ENCODE measurements at regions not wholly inside any gene's neighbourhood (a gene's known extent, or its start where the extent isn't known, plus 50 kb on each side); places are given as distances from the start of the nearest gene placed in this dataset.

GRCh38 chr19:31938675-31939074 lies 406.7 kb upstream of the ZNF507 start:
- H3K4me1 Mint-ChIP-seq (ENCODE audit: low read depth, unreplicated experiment), result peaks cover 5% of the 10 kb centered on the region
- no peaks in the 10 kb centered on the region for H3K36me3 Mint-ChIP-seq (ENCODE audit: low read depth, unreplicated experiment)
- Histone ChIP-seq H3K4me3 (ENCODE audit: insufficient read depth, low read depth, low read length) (no peak overlapping the region), H3K27ac (ENCODE audit: low read depth, low read length) (no peak overlapping the region), H3K79me2 (ENCODE audit: insufficient read depth, low read length) (no peaks in the 10 kb centered on the region), H3K9me3 (ENCODE audit: insufficient read depth, low read depth, low read length) (peaks cover 13% of the 10 kb centered on the region), H3K4me2 (ENCODE audit: low read length) (no peak overlapping the region), H3K27me3 (ENCODE audit: insufficient read depth, low read length) (no peaks in the 10 kb centered on the region), H3K36me3 (ENCODE audit: insufficient read depth, low read length) (no peaks in the 10 kb centered on the region), H3K9ac (ENCODE audit: low read length) (no peak overlapping the region), H4K20me1 (ENCODE audit: insufficient read depth, low read length) (no peaks in the 10 kb centered on the region), H3K4me1 (ENCODE audit: insufficient read depth, low read length) (no peaks in the 10 kb centered on the region), H2AFZ (ENCODE audit: low read depth, low read length) (no peak overlapping the region)
- no peaks in the 10 kb centered on the region for H3K9me3 Mint-ChIP-seq (ENCODE audit: unreplicated experiment)
- TF ChIP-seq EZH2 (IDR thresholded peaks at IDR 0.05; ENCODE audit: insufficient read depth, low read length), result no peak
- TF ChIP-seq, protein P1, sequence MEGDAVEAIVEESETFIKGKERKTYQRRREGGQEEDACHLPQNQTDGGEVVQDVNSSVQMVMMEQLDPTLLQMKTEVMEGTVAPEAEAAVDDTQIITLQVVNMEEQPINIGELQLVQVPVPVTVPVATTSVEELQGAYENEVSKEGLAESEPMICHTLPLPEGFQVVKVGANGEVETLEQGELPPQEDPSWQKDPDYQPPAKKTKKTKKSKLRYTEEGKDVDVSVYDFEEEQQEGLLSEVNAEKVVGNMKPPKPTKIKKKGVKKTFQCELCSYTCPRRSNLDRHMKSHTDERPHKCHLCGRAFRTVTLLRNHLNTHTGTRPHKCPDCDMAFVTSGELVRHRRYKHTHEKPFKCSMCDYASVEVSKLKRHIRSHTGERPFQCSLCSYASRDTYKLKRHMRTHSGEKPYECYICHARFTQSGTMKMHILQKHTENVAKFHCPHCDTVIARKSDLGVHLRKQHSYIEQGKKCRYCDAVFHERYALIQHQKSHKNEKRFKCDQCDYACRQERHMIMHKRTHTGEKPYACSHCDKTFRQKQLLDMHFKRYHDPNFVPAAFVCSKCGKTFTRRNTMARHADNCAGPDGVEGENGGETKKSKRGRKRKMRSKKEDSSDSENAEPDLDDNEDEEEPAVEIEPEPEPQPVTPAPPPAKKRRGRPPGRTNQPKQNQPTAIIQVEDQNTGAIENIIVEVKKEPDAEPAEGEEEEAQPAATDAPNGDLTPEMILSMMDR (IDR thresholded peaks at IDR 0.05; ENCODE audit: insufficient read depth, low read depth, low read length), result no peak
- FAIRE-seq (no peak), DNase-seq (ENCODE audit: low read depth) (peak; percentile 2)
- peaks cover 2% of the 10 kb centered on the region for H3K27me3 Mint-ChIP-seq (ENCODE audit: low read depth, unreplicated experiment)
- H3K27ac Mint-ChIP-seq (ENCODE audit: unreplicated experiment), result no peak overlapping the region
- H3K4me3 Mint-ChIP-seq (ENCODE audit: unreplicated experiment), result no peak overlapping the region

DNA sequence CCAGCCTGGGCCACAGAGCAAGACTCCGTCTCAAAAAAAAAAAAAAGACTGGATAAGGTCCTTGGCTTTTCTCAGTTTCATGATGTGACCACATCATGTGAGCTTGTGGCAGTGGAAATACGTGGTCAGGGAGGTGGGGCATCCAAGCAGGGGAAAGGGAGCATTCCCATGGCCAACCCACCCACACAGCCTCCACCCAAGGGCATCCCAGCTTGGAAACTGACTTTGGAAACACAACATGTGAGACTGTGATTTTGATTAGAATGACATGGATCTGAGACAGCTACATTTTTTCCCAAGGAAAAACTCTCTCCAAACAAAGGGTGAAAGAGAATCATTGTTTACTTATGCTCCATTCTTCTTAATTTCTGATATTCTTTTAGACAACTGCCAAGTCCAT lies 405.0 kb upstream of the ZNF507 start:
- TF ChIP-seq, protein P1 (IDR thresholded peaks at IDR 0.05; ENCODE audit: insufficient read depth, low read depth, low read length), result no peak
- no peak for TF ChIP-seq EZH2 (IDR thresholded peaks at IDR 0.05; ENCODE audit: insufficient read depth, low read length)
- no peak overlapping the region for H3K9ac ChIP-seq (ENCODE audit: low read length)
- no peaks in the 10 kb centered on the region for H4K20me1 ChIP-seq (ENCODE audit: insufficient read depth, low read length)
- no peak overlapping the region for H2AFZ ChIP-seq (ENCODE audit: low read depth, low read length)
- H3K4me1 ChIP-seq (ENCODE audit: insufficient read depth, low read length), result no peaks in the 10 kb centered on the region
- no peaks in the 10 kb centered on the region for H3K9me3 Mint-ChIP-seq (ENCODE audit: unreplicated experiment)
- no peak for DNase-seq (ENCODE audit: low read depth)
- H3K27ac ChIP-seq (ENCODE audit: low read depth, low read length), result no peak overlapping the region
- H3K36me3 ChIP-seq (ENCODE audit: insufficient read depth, low read length), result no peaks in the 10 kb centered on the region
- H3K79me2 ChIP-seq (ENCODE audit: insufficient read depth, low read length), result no peaks in the 10 kb centered on the region
- no peak overlapping the region for H3K4me3 Mint-ChIP-seq (ENCODE audit: unreplicated experiment)
- H3K27ac Mint-ChIP-seq (ENCODE audit: unreplicated experiment), result no peak overlapping the region
- peaks cover 5% of the 10 kb centered on the region for H3K4me1 Mint-ChIP-seq (ENCODE audit: low read depth, unreplicated experiment)
- H3K36me3 Mint-ChIP-seq (ENCODE audit: low read depth, unreplicated experiment), result no peaks in the 10 kb centered on the region
- H3K27me3 Mint-ChIP-seq (ENCODE audit: low read depth, unreplicated experiment), result peaks cover 18% of the 10 kb centered on the region
- no peak overlapping the region for H3K4me2 ChIP-seq (ENCODE audit: low read length)
- H3K4me3 ChIP-seq (ENCODE audit: insufficient read depth, low read depth, low read length), result no peak overlapping the region
- peaks cover 13% of the 10 kb centered on the region for H3K9me3 ChIP-seq (ENCODE audit: insufficient read depth, low read depth, low read length)
- FAIRE-seq, result no peak
- no peaks in the 10 kb centered on the region for H3K27me3 ChIP-seq (ENCODE audit: insufficient read depth, low read length)

GRCh38 chr19:31943191-31943661 lies 402.2 kb upstream of the ZNF507 start:
- no peaks in the 10 kb centered on the region for H3K4me1 ChIP-seq (ENCODE audit: insufficient read depth, low read length)
- H3K9me3 ChIP-seq (ENCODE audit: insufficient read depth, low read depth, low read length), result peaks cover 6% of the 10 kb centered on the region
- H3K27ac Mint-ChIP-seq (ENCODE audit: unreplicated experiment), result no peak overlapping the region
- no peak overlapping the region for H3K9ac ChIP-seq (ENCODE audit: low read length)
- H3K79me2 ChIP-seq (ENCODE audit: insufficient read depth, low read length), result no peaks in the 10 kb centered on the region
- DNase-seq (ENCODE audit: low read depth) (no peak), FAIRE-seq (no peak)
- H4K20me1 ChIP-seq (ENCODE audit: insufficient read depth, low read length), result no peaks in the 10 kb centered on the region
- no peak overlapping the region for H3K4me3 Mint-ChIP-seq (ENCODE audit: unreplicated experiment)
- no peak overlapping the region for H2AFZ ChIP-seq (ENCODE audit: low read depth, low read length)
- no peak overlapping the region for H3K4me2 ChIP-seq (ENCODE audit: low read length)
- peaks cover 5% of the 10 kb centered on the region for H3K4me1 Mint-ChIP-seq (ENCODE audit: low read depth, unreplicated experiment)
- no peaks in the 10 kb centered on the region for H3K36me3 Mint-ChIP-seq (ENCODE audit: low read depth, unreplicated experiment)
- no peaks in the 10 kb centered on the region for H3K36me3 ChIP-seq (ENCODE audit: insufficient read depth, low read length)
- H3K27me3 ChIP-seq (ENCODE audit: insufficient read depth, low read length), result no peaks in the 10 kb centered on the region
- H3K27ac ChIP-seq (ENCODE audit: low read depth, low read length), result no peak overlapping the region
- peaks cover 34% of the 10 kb centered on the region for H3K27me3 Mint-ChIP-seq (ENCODE audit: low read depth, unreplicated experiment)
- H3K9me3 Mint-ChIP-seq (ENCODE audit: unreplicated experiment), result no peaks in the 10 kb centered on the region
- H3K4me3 ChIP-seq (ENCODE audit: insufficient read depth, low read depth, low read length), result no peak overlapping the region
- TF ChIP-seq, protein P1 (IDR thresholded peaks at IDR 0.05; ENCODE audit: insufficient read depth, low read depth, low read length), result no peak
- TF ChIP-seq EZH2 (IDR thresholded peaks at IDR 0.05; ENCODE audit: insufficient read depth, low read length), result no peak

Data from astrocyte (in vitro differentiated cells and primary cell).